ENCODE measurements at regions not wholly inside any gene's neighbourhood (a gene's known extent, or its start where the extent isn't known, plus 50 kb on each side); places are given as distances from the start of the nearest gene placed in this dataset.

- no peak for TF ChIP-seq CTCF (IDR thresholded peaks at IDR 0.05)
- no peak overlapping the region for H3K27ac Mint-ChIP-seq (ENCODE audit: unreplicated experiment)
These were observed 85.0 kb upstream of the LINC00305 start for GRCh38 chr18:64233851-64234250.

DNA sequence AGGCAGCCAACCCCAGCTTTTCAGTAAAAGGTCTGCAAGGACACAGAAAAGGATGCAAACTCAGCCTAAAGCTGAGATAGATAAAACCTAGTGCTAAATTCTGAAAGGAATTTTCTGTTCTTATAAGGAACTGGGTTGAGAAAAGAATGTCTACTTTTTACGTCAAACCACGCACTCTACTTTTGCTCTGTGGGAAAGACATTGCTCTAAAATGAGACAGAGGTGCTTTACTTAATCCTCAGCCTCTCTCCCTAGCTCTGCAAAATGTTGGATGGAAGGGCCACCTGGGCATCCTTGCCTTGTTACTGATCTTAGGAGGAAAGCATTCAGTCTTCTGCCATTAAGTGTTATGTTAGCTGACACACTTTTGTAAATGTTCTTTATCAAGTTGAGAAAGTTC, 72.1 kb upstream of the LINC00305 start:
- Mint-ChIP-seq H3K4me1 (ENCODE audit: low read depth) (no peaks in the 10 kb centered on the region), H3K27me3 (ENCODE audit: low read depth) (no peaks in the 10 kb centered on the region), H3K9me3 (ENCODE audit: low read depth) (no peaks in the 10 kb centered on the region), H3K27ac (ENCODE audit: unreplicated experiment) (no peak overlapping the region), H3K36me3 (ENCODE audit: low read depth) (no peaks in the 10 kb centered on the region), H3K4me3 (ENCODE audit: unreplicated experiment) (no peak overlapping the region)
- no peak for DNase-seq (ENCODE audit: low spot score)
- no peak for TF ChIP-seq CTCF (IDR thresholded peaks at IDR 0.05)

More at GRCh38 chr18:64233851-64234250, 85.0 kb upstream of the LINC00305 start:
- peaks cover 1% of the 10 kb centered on the region for H3K27me3 Mint-ChIP-seq (ENCODE audit: low read depth)
- H3K9me3 Mint-ChIP-seq (ENCODE audit: low read depth) = peaks cover 15% of the 10 kb centered on the region
- no peak for DNase-seq (ENCODE audit: low spot score)
- no peaks in the 10 kb centered on the region for H3K4me1 Mint-ChIP-seq (ENCODE audit: low read depth)
- no peaks in the 10 kb centered on the region for H3K36me3 Mint-ChIP-seq (ENCODE audit: low read depth)
- no peak overlapping the region for H3K4me3 Mint-ChIP-seq (ENCODE audit: unreplicated experiment)

DNA sequence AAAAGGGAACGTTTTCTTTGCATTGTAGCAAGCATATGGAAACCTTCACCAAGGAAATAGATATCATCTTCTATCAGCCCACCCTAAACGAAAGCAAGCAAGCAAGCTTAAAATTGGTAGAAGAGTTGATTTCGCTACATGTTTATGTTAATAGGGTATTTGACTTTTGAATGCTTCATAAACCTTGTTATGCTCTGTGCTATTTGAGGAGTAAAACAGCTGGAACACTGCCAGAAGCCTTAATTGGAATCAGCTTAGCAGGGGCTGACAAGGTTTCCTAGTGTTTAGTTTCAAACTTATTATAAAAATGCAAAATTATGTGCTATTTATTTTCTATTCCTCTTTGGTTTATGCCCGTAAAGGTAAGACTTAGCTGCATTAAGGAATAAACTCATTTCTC, 70.6 kb upstream of the LINC00305 start:
- Mint-ChIP-seq H3K4me1 (ENCODE audit: low read depth) (no peaks in the 10 kb centered on the region), H3K9me3 (ENCODE audit: low read depth) (peaks cover 2% of the 10 kb centered on the region), H3K27me3 (ENCODE audit: low read depth) (no peaks in the 10 kb centered on the region), H3K27ac (ENCODE audit: unreplicated experiment) (no peak overlapping the region), H3K4me3 (ENCODE audit: unreplicated experiment) (no peak overlapping the region), H3K36me3 (ENCODE audit: low read depth) (no peaks in the 10 kb centered on the region)
- no peak for TF ChIP-seq CTCF (IDR thresholded peaks at IDR 0.05)
- no peak for DNase-seq (ENCODE audit: low spot score)

GRCh38 chr18:64210401-64210949, 61.6 kb upstream of the LINC00305 start:
- TF ChIP-seq CTCF (IDR thresholded peaks at IDR 0.05) = no peak
- Mint-ChIP-seq H3K27ac (ENCODE audit: unreplicated experiment) (no peak overlapping the region), H3K4me1 (ENCODE audit: low read depth) (no peaks in the 10 kb centered on the region), H3K36me3 (ENCODE audit: low read depth) (no peaks in the 10 kb centered on the region), H3K4me3 (ENCODE audit: unreplicated experiment) (no peak overlapping the region), H3K9me3 (ENCODE audit: low read depth) (peaks cover 2% of the 10 kb centered on the region), H3K27me3 (ENCODE audit: low read depth) (peaks cover 6% of the 10 kb centered on the region)
- DNase-seq (ENCODE audit: low spot score) = no peak

DNA sequence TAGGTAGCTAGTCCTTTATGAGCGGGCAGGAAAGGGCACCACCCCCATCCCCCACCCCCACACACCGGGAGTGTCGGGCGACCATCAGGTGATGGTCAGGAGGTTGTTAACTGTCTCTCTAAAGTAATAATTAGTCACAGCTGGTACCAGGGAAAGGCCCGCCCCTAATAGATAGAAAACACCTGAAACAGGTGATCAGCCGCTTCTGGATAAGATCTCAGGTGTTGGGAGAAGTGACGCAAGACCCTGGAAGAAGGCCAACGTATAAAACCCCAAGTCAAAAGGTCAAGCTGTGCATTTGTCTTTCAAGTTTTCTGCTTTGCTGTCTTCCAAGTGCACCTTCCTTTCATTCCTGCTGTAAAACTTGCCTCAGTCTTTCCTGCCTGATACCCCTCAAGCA, 59.6 kb upstream of the LINC00305 start:
- Mint-ChIP-seq H3K9me3 (ENCODE audit: low read depth) (no peaks in the 10 kb centered on the region), H3K36me3 (ENCODE audit: low read depth) (no peaks in the 10 kb centered on the region), H3K4me3 (ENCODE audit: unreplicated experiment) (no peak overlapping the region), H3K27me3 (ENCODE audit: low read depth) (peaks cover 14% of the 10 kb centered on the region), H3K4me1 (ENCODE audit: low read depth) (no peaks in the 10 kb centered on the region), H3K27ac (ENCODE audit: unreplicated experiment) (no peak overlapping the region)
- DNase-seq (ENCODE audit: low spot score) = no peak
- TF ChIP-seq CTCF (IDR thresholded peaks at IDR 0.05) = no peak

Data from chondrocyte (in vitro differentiated cells).